PFSK-1 (cell line): ENCODE measurements at regions not wholly inside any gene's neighbourhood (a gene's known extent, or its start where the extent isn't known, plus 50 kb on each side); places are given as distances from the start of the nearest gene placed in this dataset.

Experiments
- POLR2AphosphoS5 ChIP-seq: IDR thresholded peaks from 2 replicates; pipeline ENCODE4 v1.6.1; 2012; ENCODE audit warnings: low read depth, mild to moderate bottlenecking, control low read depth, low read length, moderate library complexity
- TAF1 ChIP-seq: IDR thresholded peaks from 2 replicates; pipeline ENCODE4 v1.6.1; 2012; ENCODE audit warnings: low read length, control low read depth, borderline replicate concordance; ENCODE audit not compliant: insufficient read depth
- TF ChIP-seq, protein P1 (sequence below), 2 experiments: IDR thresholded peaks; 2 replicates each; pipeline versions ENCODE4 v1.6.1 to v1.8.0; 2011 to 2012; ENCODE audit warnings: low read depth in 2 of 2, low read length in 2 of 2, control low read depth in 1 of 2, inconsistent platforms in 1 of 2, mild to moderate bottlenecking in 1 of 2, moderate library complexity in 1 of 2; ENCODE audit not compliant: insufficient read depth in 1 of 2

- TF ChIP-seq POLR2AphosphoS5 (no peak), TAF1 (no peak)
- TF ChIP-seq, protein P1, sequence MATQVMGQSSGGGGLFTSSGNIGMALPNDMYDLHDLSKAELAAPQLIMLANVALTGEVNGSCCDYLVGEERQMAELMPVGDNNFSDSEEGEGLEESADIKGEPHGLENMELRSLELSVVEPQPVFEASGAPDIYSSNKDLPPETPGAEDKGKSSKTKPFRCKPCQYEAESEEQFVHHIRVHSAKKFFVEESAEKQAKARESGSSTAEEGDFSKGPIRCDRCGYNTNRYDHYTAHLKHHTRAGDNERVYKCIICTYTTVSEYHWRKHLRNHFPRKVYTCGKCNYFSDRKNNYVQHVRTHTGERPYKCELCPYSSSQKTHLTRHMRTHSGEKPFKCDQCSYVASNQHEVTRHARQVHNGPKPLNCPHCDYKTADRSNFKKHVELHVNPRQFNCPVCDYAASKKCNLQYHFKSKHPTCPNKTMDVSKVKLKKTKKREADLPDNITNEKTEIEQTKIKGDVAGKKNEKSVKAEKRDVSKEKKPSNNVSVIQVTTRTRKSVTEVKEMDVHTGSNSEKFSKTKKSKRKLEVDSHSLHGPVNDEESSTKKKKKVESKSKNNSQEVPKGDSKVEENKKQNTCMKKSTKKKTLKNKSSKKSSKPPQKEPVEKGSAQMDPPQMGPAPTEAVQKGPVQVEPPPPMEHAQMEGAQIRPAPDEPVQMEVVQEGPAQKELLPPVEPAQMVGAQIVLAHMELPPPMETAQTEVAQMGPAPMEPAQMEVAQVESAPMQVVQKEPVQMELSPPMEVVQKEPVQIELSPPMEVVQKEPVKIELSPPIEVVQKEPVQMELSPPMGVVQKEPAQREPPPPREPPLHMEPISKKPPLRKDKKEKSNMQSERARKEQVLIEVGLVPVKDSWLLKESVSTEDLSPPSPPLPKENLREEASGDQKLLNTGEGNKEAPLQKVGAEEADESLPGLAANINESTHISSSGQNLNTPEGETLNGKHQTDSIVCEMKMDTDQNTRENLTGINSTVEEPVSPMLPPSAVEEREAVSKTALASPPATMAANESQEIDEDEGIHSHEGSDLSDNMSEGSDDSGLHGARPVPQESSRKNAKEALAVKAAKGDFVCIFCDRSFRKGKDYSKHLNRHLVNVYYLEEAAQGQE (IDR thresholded peaks at IDR 0.05; ENCODE audit: insufficient read depth in 1 of 2, low read depth in 2 of 2, low read length in 2 of 2), result no peak
These were observed 49.9 kb upstream of the TENT5A start for GRCh38 chr6:81802356-81802755.
